ENCODE measurements at regions not wholly inside any gene's neighbourhood (a gene's known extent, or its start where the extent isn't known, plus 50 kb on each side); places are given as distances from the start of the nearest gene placed in this dataset.

- TF ChIP-seq POLR2A (IDR thresholded peaks at IDR 0.05) (no peak), CTCF (IDR thresholded peaks at IDR 0.05) (no peak)
Measured at GRCh38 chr3:88220126-88220525, 70.4 kb downstream of the C3orf38 start.

All from uterus (tissue), 2 donors.